NT2/D1 (cell line): ENCODE measurements at regions not wholly inside any gene's neighbourhood (a gene's known extent, or its start where the extent isn't known, plus 50 kb on each side); places are given as distances from the start of the nearest gene placed in this dataset.
A peak's percentile ranks its signal among the peaks of the same experiment; 100 is the strongest.

Source experiments
- DNase-seq: peaks from one replicate; pipeline ENCODE4 v3.0.0-alpha.2; 2011; ENCODE audit warnings: low read depth, low spot score
- H3K27me3 ChIP-seq: 2 replicates; pipeline ENCODE4 v1.6.0; 2011; ENCODE audit warnings: mild to moderate bottlenecking; ENCODE audit not compliant: insufficient read length, insufficient read depth
- H3K36me3 ChIP-seq: 2 replicates; pipeline ENCODE4 v1.6.1; 2011; ENCODE audit warnings: mild to moderate bottlenecking, low read length, mixed read lengths; ENCODE audit not compliant: insufficient read depth, insufficient read length
- H3K4me1 ChIP-seq: 2 replicates; pipeline ENCODE4 v1.5.1; 2011; ENCODE audit not compliant: insufficient read depth, insufficient read length
- H3K4me3 ChIP-seq: 2 replicates; pipeline ENCODE4 v1.5.1; 2011; ENCODE audit warnings: low read depth; ENCODE audit not compliant: insufficient read length
- H3K9ac ChIP-seq: 2 replicates; pipeline ENCODE4 v1.6.0; 2011; ENCODE audit warnings: low read depth; ENCODE audit not compliant: insufficient read length
- H3K9me3 ChIP-seq: 2 replicates; pipeline ENCODE4 v1.5.1; 2011; ENCODE audit warnings: mild to moderate bottlenecking, low read length; ENCODE audit not compliant: insufficient read depth
- SUZ12 ChIP-seq: IDR thresholded peaks from 2 replicates; pipeline ENCODE4 v1.6.1; 2011; ENCODE audit not compliant: insufficient read length, insufficient read depth; ENCODE audit errors: extremely low read depth
- YY1 ChIP-seq: IDR thresholded peaks from 2 replicates; pipeline ENCODE4 v1.6.1; 2011; ENCODE audit not compliant: insufficient read length, insufficient read depth
- ZNF274 ChIP-seq: IDR thresholded peaks from 2 replicates; pipeline ENCODE4 v1.6.1; 2011; ENCODE audit warnings: mild to moderate bottlenecking, low read depth, low read length

- TF ChIP-seq ZNF274, result no peak
- no peak for TF ChIP-seq YY1
- no peak for TF ChIP-seq SUZ12
- no peaks in the 10 kb centered on the region for H3K9me3 ChIP-seq
- H3K36me3 ChIP-seq, result no peaks in the 10 kb centered on the region
- no peak overlapping the region for H3K9ac ChIP-seq
- no peaks in the 10 kb centered on the region for H3K4me1 ChIP-seq
- no peaks in the 10 kb centered on the region for H3K27me3 ChIP-seq
- no peak for DNase-seq
- no peak overlapping the region for H3K4me3 ChIP-seq
Observed at GRCh38 chr4:84167093-84167492, 332.0 kb downstream of the NKX6-1 start.

- no peak for DNase-seq
- Histone ChIP-seq H3K9ac (no peak overlapping the region), H3K9me3 (no peaks in the 10 kb centered on the region), H3K4me3 (no peak overlapping the region), H3K4me1 (no peaks in the 10 kb centered on the region), H3K36me3 (no peaks in the 10 kb centered on the region), H3K27me3 (no peaks in the 10 kb centered on the region)
- TF ChIP-seq YY1 (no peak), ZNF274 (no peak), SUZ12 (no peak)
Observed at GRCh38 chr4:84166486-84166885, 332.6 kb downstream of the NKX6-1 start.

GRCh38 chr4:84164201-84164600 is 334.9 kb downstream of the NKX6-1 start:
- TF ChIP-seq ZNF274, result no peak
- no peak for TF ChIP-seq YY1
- TF ChIP-seq SUZ12, result no peak
- H3K9me3 ChIP-seq, result no peaks in the 10 kb centered on the region
- no peaks in the 10 kb centered on the region for H3K36me3 ChIP-seq
- H3K9ac ChIP-seq, result no peak overlapping the region
- DNase-seq, result no peak
- no peaks in the 10 kb centered on the region for H3K4me1 ChIP-seq
- no peaks in the 10 kb centered on the region for H3K27me3 ChIP-seq
- no peak overlapping the region for H3K4me3 ChIP-seq

GRCh38 chr4:84159762-84160161 is 339.3 kb downstream of the NKX6-1 start:
- Histone ChIP-seq H3K4me3 (no peak overlapping the region), H3K9me3 (no peaks in the 10 kb centered on the region), H3K9ac (no peak overlapping the region), H3K36me3 (no peaks in the 10 kb centered on the region), H3K27me3 (no peaks in the 10 kb centered on the region), H3K4me1 (no peaks in the 10 kb centered on the region)
- peak; percentile 33 for DNase-seq
- no peak for TF ChIP-seq ZNF274
- TF ChIP-seq YY1, result no peak
- no peak for TF ChIP-seq SUZ12

- H3K27me3 ChIP-seq, result no peaks in the 10 kb centered on the region
- TF ChIP-seq SUZ12, result no peak
- TF ChIP-seq YY1, result no peak
- TF ChIP-seq ZNF274, result no peak
- H3K9me3 ChIP-seq, result no peaks in the 10 kb centered on the region
- no peak overlapping the region for H3K4me3 ChIP-seq
- H3K9ac ChIP-seq, result no peak overlapping the region
- no peaks in the 10 kb centered on the region for H3K4me1 ChIP-seq
- DNase-seq, result no peak
- H3K36me3 ChIP-seq, result no peaks in the 10 kb centered on the region
Observed at GRCh38 chr4:84158670-84159069, 340.4 kb downstream of the NKX6-1 start.

GRCh38 chr4:84151574-84151973 is 347.5 kb downstream of the NKX6-1 start:
- no peaks in the 10 kb centered on the region for H3K4me1 ChIP-seq
- H3K4me3 ChIP-seq, result no peak overlapping the region
- no peak for DNase-seq
- H3K36me3 ChIP-seq, result no peaks in the 10 kb centered on the region
- no peak overlapping the region for H3K9ac ChIP-seq
- no peaks in the 10 kb centered on the region for H3K27me3 ChIP-seq
- TF ChIP-seq ZNF274 (no peak), SUZ12 (no peak), YY1 (no peak)
- H3K9me3 ChIP-seq, result no peaks in the 10 kb centered on the region

GRCh38 chr4:84150177-84150576 is 348.9 kb downstream of the NKX6-1 start:
- no peak overlapping the region for H3K4me3 ChIP-seq
- no peaks in the 10 kb centered on the region for H3K9me3 ChIP-seq
- H3K9ac ChIP-seq, result no peak overlapping the region
- DNase-seq, result no peak
- H3K36me3 ChIP-seq, result no peaks in the 10 kb centered on the region
- H3K4me1 ChIP-seq, result no peaks in the 10 kb centered on the region
- no peak for TF ChIP-seq SUZ12
- no peak for TF ChIP-seq YY1
- TF ChIP-seq ZNF274, result no peak
- H3K27me3 ChIP-seq, result no peaks in the 10 kb centered on the region

- H3K9ac ChIP-seq, result no peak overlapping the region
- no peaks in the 10 kb centered on the region for H3K4me1 ChIP-seq
- DNase-seq, result no peak
- no peaks in the 10 kb centered on the region for H3K27me3 ChIP-seq
- H3K36me3 ChIP-seq, result no peaks in the 10 kb centered on the region
- TF ChIP-seq YY1, result no peak
- no peak for TF ChIP-seq SUZ12
- no peak for TF ChIP-seq ZNF274
- no peaks in the 10 kb centered on the region for H3K9me3 ChIP-seq
- H3K4me3 ChIP-seq, result no peak overlapping the region
Observed at GRCh38 chr4:84147831-84148230, 351.3 kb downstream of the NKX6-1 start.
